Erythroblast (primary cell): ENCODE measurements at regions not wholly inside any gene's neighbourhood (a gene's known extent, or its start where the extent isn't known, plus 50 kb on each side); places are given as distances from the start of the nearest gene placed in this dataset.

Experiments used
- GATA1 ChIP-seq: IDR thresholded peaks from 2 replicates; pipeline ENCODE4 v1.6.1; 2011; ENCODE audit warnings: low read depth, mild to moderate bottlenecking, control low read depth, low read length, moderate library complexity
- POLR2A ChIP-seq: IDR thresholded peaks from 2 replicates; pipeline ENCODE4 v1.6.1; 2011; ENCODE audit warnings: mild to moderate bottlenecking, low read length

GRCh38 chr2:41119489-41119888, 667.6 kb upstream of the SLC8A1 start:
- TF ChIP-seq POLR2A (no peak), GATA1 (no peak)
